HG03558 (cell line): ENCODE measurements at regions not wholly inside any gene's neighbourhood (a gene's known extent, or its start where the extent isn't known, plus 50 kb on each side); places are given as distances from the start of the nearest gene placed in this dataset.

Experiments used
- ATAC-seq: cut with Tn5 transposase; IDR thresholded peaks from one replicate; pipeline ENCODE4 v1.9.1; 2021; ENCODE audit warnings: moderate number of reproducible peaks; ENCODE audit not compliant: unreplicated experiment; ENCODE audit errors: extremely low read depth

DNA sequence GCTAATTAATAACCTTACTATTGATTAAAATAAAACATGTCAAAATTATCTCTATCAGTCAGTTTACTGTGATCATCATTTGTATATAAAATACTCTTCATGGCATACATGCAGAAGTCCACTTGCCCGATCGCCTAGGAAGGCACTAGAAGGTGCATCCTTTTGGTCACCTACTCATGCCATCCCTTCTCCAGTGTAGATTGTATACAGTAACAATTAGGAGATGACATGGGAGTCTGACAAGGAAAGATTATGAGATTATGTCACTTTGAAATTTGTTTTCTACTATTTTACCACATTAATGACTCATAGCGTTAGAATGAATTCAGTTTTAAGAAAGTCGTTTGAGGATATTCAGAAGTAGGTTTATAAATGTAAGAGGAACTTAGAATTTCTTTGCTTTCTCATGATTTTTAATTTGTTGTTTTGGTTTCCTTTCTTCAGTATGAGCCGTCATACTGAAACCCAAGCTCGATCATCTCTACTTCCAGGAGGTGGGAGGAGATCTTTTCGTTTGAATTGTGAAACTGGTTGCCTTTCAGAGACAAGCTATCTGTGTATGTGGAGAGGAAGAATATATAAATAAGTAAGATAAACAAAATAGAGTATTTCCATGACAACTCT, 51.1 kb upstream of the UNC5C start:
- peak; percentile 87 for ATAC-seq
